Trophoblast cell (in vitro differentiated cells and primary cell): ENCODE measurements at regions not wholly inside any gene's neighbourhood (a gene's known extent, or its start where the extent isn't known, plus 50 kb on each side); places are given as distances from the start of the nearest gene placed in this dataset.

ENCODE experiments used
- DNase-seq, 2 donors: peaks; one replicate each; pipeline ENCODE4 v3.0.0-alpha.2; 2016
- H2AFZ ChIP-seq: 2 replicates; pipeline ENCODE4 v1.6.1; 2013; ENCODE audit warnings: low read length, moderate library complexity, mild to moderate bottlenecking; ENCODE audit not compliant: insufficient read depth, poor library complexity
- H2AK5ac ChIP-seq: 2 replicates; pipeline ENCODE4 v1.6.1; 2013; ENCODE audit warnings: mild to moderate bottlenecking, low read length
- H2BK120ac ChIP-seq: 2 replicates; pipeline ENCODE4 v1.6.1; 2013; ENCODE audit warnings: low read length, mild to moderate bottlenecking, moderate library complexity; ENCODE audit not compliant: insufficient read depth, poor library complexity
- H2BK12ac ChIP-seq: 2 replicates; pipeline ENCODE4 v1.6.1; 2013; ENCODE audit warnings: mild to moderate bottlenecking, low read length, moderate library complexity
- H2BK5ac ChIP-seq: 2 replicates; pipeline ENCODE4 v1.6.1; 2013; ENCODE audit warnings: low read length, low read depth, moderate library complexity, mild to moderate bottlenecking; ENCODE audit not compliant: poor library complexity
- H3K14ac ChIP-seq: 2 replicates; pipeline ENCODE4 v1.6.1; 2013; ENCODE audit warnings: mild to moderate bottlenecking, low read length
- H3K18ac ChIP-seq: 2 replicates; pipeline ENCODE4 v1.6.1; 2013; ENCODE audit warnings: mild to moderate bottlenecking, low read length
- H3K23ac ChIP-seq: 2 replicates; pipeline ENCODE4 v1.6.1; 2013; ENCODE audit warnings: low read length
- H3K27ac ChIP-seq: 2 replicates; pipeline ENCODE4 v1.5.1; 2013; ENCODE audit warnings: low read depth, mild to moderate bottlenecking, inconsistent platforms, low read length, moderate library complexity
- H3K27me3 ChIP-seq: 2 replicates; pipeline ENCODE4 v1.6.1; 2013; ENCODE audit warnings: inconsistent platforms, mild to moderate bottlenecking, low read length, moderate library complexity; ENCODE audit not compliant: insufficient read depth
- H3K36me3 ChIP-seq, 2 experiments: 1 replicate in 1 of 2; 2 replicates in 1 of 2; pipeline ENCODE4 v1.6.1; 2013; ENCODE audit warnings: low read length in 2 of 2, mild to moderate bottlenecking in 2 of 2, moderate library complexity in 1 of 2; ENCODE audit not compliant: insufficient read depth in 2 of 2, control insufficient read depth in 1 of 2
- H3K4ac ChIP-seq: 2 replicates; pipeline ENCODE4 v1.6.1; 2013; ENCODE audit warnings: low read depth, mild to moderate bottlenecking, low read length, moderate library complexity
- H3K4me1 ChIP-seq, 2 experiments: 1 replicate in 1 of 2; 2 replicates in 1 of 2; pipeline ENCODE4 v1.6.1; 2013; ENCODE audit warnings: low read length in 2 of 2, mild to moderate bottlenecking in 2 of 2, moderate library complexity in 1 of 2; ENCODE audit not compliant: insufficient read depth in 2 of 2, control insufficient read depth in 1 of 2
- H3K4me2 ChIP-seq: 2 replicates; pipeline ENCODE4 v1.6.1; 2013; ENCODE audit warnings: inconsistent platforms, mild to moderate bottlenecking, low read length, moderate library complexity
- H3K4me3 ChIP-seq: 2 replicates; pipeline ENCODE4 v1.5.1; 2013; ENCODE audit warnings: mild to moderate bottlenecking, low read depth, low read length, inconsistent platforms
- H3K79me1 ChIP-seq: one replicate; pipeline ENCODE4 v1.6.1; 2013; ENCODE audit warnings: low read length
- H3K79me2 ChIP-seq: 2 replicates; pipeline ENCODE4 v1.6.1; 2013; ENCODE audit warnings: low read length, mild to moderate bottlenecking; ENCODE audit not compliant: control insufficient read depth, insufficient read depth, poor library complexity
- H3K9ac ChIP-seq: 2 replicates; pipeline ENCODE4 v1.6.1; 2013; ENCODE audit warnings: mild to moderate bottlenecking, low read length
- H3K9me3 ChIP-seq: 2 replicates; pipeline ENCODE4 v1.6.1; 2013; ENCODE audit warnings: low read depth, mild to moderate bottlenecking, control low read depth, inconsistent platforms, low read length; ENCODE audit not compliant: insufficient read depth
- H4K12ac ChIP-seq: 2 replicates; pipeline ENCODE4 v1.6.1; 2013; ENCODE audit warnings: low read depth, mild to moderate bottlenecking, low read length, moderate library complexity
- H4K8ac ChIP-seq: 2 replicates; pipeline ENCODE4 v1.6.1; 2013; ENCODE audit warnings: low read depth, mild to moderate bottlenecking, low read length, moderate library complexity
- H4K91ac ChIP-seq: one replicate; pipeline ENCODE4 v1.6.1; 2013; ENCODE audit warnings: low read depth, mild to moderate bottlenecking, low read length, moderate library complexity
- WGBS: extraction: QIAGEN DNeasy Blood & Tissue Kit; methylation state at CpG from one replicate; pipeline ENCODE4 v1.1.7; 2013; ENCODE audit warnings: missing lambda C conversion rate; ENCODE audit not compliant: insufficient read length, insufficient coverage; ENCODE audit errors: extremely low coverage; 5-methylcytosine and 5-hydroxymethylcytosine counted together

- Histone ChIP-seq H3K4ac (no peak overlapping the region), H3K4me1 (no peaks in the 10 kb centered on the region), H3K9ac (no peak overlapping the region), H3K27ac (no peak overlapping the region), H2AK5ac (no peak overlapping the region), H4K8ac (no peak overlapping the region), H3K79me1 (no peaks in the 10 kb centered on the region), H2BK5ac (no peak overlapping the region), H4K91ac (no peak overlapping the region), H3K9me3 (no peaks in the 10 kb centered on the region), H3K27me3 (no peaks in the 10 kb centered on the region), H2BK120ac (no peak overlapping the region), H3K18ac (no peak overlapping the region), H3K36me3 (no peaks in the 10 kb centered on the region), H3K79me2 (no peaks in the 10 kb centered on the region), H2AFZ (no peak overlapping the region), H4K12ac (no peak overlapping the region), H2BK12ac (no peak overlapping the region), H3K23ac (no peak overlapping the region), H3K4me2 (no peak overlapping the region), H3K4me3 (no peak overlapping the region), H3K14ac (no peak overlapping the region)
- DNase-seq = no peak
- no CpG with 5 or more reads among the region's 1 CpG for WGBS
These were observed 120.0 kb upstream of the FOXF1 start for GRCh38 chr16:86390335-86390734.

- Histone ChIP-seq H3K4me3 (no peak overlapping the region), H2AFZ (no peak overlapping the region), H2BK5ac (no peak overlapping the region), H3K36me3 (no peaks in the 10 kb centered on the region), H4K12ac (no peak overlapping the region), H4K8ac (no peak overlapping the region), H3K4ac (no peak overlapping the region), H2BK12ac (no peak overlapping the region), H3K9me3 (no peaks in the 10 kb centered on the region), H2AK5ac (no peak overlapping the region), H3K18ac (no peak overlapping the region), H3K79me2 (no peaks in the 10 kb centered on the region), H3K79me1 (no peaks in the 10 kb centered on the region), H4K91ac (no peak overlapping the region), H3K4me1 (no peaks in the 10 kb centered on the region), H3K9ac (no peak overlapping the region), H3K27ac (no peak overlapping the region), H3K14ac (no peak overlapping the region), H3K4me2 (no peak overlapping the region), H3K23ac (no peak overlapping the region), H3K27me3 (no peaks in the 10 kb centered on the region), H2BK120ac (no peak overlapping the region)
- DNase-seq = no peak
- no CpG with 5 or more reads among the region's 6 CpGs for WGBS
These were observed 118.8 kb upstream of the FOXF1 start for GRCh38 chr16:86391486-86391885.

GRCh38 chr16:86391984-86392383, 118.3 kb upstream of the FOXF1 start:
- H3K4me2 ChIP-seq = no peak overlapping the region
- no peak overlapping the region for H4K12ac ChIP-seq
- no peaks in the 10 kb centered on the region for H3K36me3 ChIP-seq
- H2BK120ac ChIP-seq = no peak overlapping the region
- H3K27ac ChIP-seq = no peak overlapping the region
- H3K79me1 ChIP-seq = no peaks in the 10 kb centered on the region
- no peaks in the 10 kb centered on the region for H3K27me3 ChIP-seq
- H2AFZ ChIP-seq = no peak overlapping the region
- H3K79me2 ChIP-seq = no peaks in the 10 kb centered on the region
- H2BK5ac ChIP-seq = no peak overlapping the region
- no peaks in the 10 kb centered on the region for H3K4me1 ChIP-seq
- no peaks in the 10 kb centered on the region for H3K9me3 ChIP-seq
- no peak overlapping the region for H3K18ac ChIP-seq
- H3K23ac ChIP-seq = no peak overlapping the region
- H3K9ac ChIP-seq = no peak overlapping the region
- H4K8ac ChIP-seq = no peak overlapping the region
- H2BK12ac ChIP-seq = no peak overlapping the region
- H2AK5ac ChIP-seq = no peak overlapping the region
- H3K14ac ChIP-seq = no peak overlapping the region
- WGBS = no CpG with 5 or more reads among the region's 9 CpGs
- no peak overlapping the region for H3K4ac ChIP-seq
- no peak for DNase-seq
- H3K4me3 ChIP-seq = no peak overlapping the region
- no peak overlapping the region for H4K91ac ChIP-seq

GRCh38 chr16:86392436-86393152, 117.7 kb upstream of the FOXF1 start:
- no CpG with 5 or more reads among the region's 8 CpGs for WGBS
- Histone ChIP-seq H3K27ac (no peak overlapping the region), H3K9me3 (no peaks in the 10 kb centered on the region), H3K4ac (no peak overlapping the region), H3K4me2 (no peak overlapping the region), H3K18ac (no peak overlapping the region), H4K12ac (no peak overlapping the region), H2BK5ac (no peak overlapping the region), H2BK12ac (no peak overlapping the region), H3K36me3 (no peaks in the 10 kb centered on the region), H3K4me1 (no peaks in the 10 kb centered on the region), H3K27me3 (no peaks in the 10 kb centered on the region), H2AFZ (no peak overlapping the region), H4K8ac (no peak overlapping the region), H3K23ac (no peak overlapping the region), H3K14ac (no peak overlapping the region), H3K79me1 (no peaks in the 10 kb centered on the region), H3K9ac (no peak overlapping the region), H3K4me3 (no peak overlapping the region), H3K79me2 (no peaks in the 10 kb centered on the region), H2AK5ac (no peak overlapping the region), H4K91ac (no peak overlapping the region), H2BK120ac (no peak overlapping the region)
- DNase-seq = no peak
